ENCODE measurements at regions not wholly inside any gene's neighbourhood (a gene's known extent, or its start where the extent isn't known, plus 50 kb on each side); places are given as distances from the start of the nearest gene placed in this dataset.

DNA sequence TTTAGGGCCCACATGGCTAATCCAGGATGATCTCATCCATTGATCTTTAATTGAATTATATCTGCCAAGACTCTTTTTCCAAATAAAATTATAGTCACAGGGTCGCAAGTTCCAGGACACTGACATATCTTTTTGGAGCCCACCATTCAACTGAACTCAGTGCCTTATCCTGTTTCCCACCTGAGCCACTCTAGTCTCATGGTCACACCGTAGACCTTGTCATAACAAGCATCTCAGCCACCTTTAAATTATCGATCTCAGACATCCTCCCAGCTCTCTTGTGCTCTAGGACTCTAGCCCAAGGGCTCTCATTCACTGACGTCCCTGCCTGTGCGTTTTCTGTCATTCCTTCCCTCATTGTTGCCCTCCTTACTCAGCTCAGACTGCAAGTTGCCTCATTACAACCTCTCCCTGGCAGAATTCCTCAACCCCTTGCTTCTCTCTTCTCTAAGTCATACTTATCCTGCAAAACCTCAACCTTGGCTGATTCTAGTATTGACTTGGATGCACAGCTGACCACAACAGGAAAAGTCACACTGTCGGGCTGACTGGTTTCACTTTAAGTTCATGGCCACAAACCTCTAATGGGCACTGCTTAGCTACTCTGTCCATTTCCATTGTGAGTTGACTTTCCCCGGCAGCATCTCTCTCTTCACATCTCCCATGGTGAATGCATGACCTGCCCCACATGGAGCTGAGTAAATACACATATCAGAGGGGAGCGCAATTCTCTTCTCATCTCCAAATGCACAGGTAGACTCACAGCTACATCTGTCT lies 91.0 kb upstream of the TRIM2 start:
- TF ChIP-seq, protein P1, sequence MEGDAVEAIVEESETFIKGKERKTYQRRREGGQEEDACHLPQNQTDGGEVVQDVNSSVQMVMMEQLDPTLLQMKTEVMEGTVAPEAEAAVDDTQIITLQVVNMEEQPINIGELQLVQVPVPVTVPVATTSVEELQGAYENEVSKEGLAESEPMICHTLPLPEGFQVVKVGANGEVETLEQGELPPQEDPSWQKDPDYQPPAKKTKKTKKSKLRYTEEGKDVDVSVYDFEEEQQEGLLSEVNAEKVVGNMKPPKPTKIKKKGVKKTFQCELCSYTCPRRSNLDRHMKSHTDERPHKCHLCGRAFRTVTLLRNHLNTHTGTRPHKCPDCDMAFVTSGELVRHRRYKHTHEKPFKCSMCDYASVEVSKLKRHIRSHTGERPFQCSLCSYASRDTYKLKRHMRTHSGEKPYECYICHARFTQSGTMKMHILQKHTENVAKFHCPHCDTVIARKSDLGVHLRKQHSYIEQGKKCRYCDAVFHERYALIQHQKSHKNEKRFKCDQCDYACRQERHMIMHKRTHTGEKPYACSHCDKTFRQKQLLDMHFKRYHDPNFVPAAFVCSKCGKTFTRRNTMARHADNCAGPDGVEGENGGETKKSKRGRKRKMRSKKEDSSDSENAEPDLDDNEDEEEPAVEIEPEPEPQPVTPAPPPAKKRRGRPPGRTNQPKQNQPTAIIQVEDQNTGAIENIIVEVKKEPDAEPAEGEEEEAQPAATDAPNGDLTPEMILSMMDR (conservative IDR thresholded peaks at IDR 0.05), result no peak
- no peak for TF ChIP-seq EZH2 (IDR thresholded peaks at IDR 0.05; ENCODE audit: low read depth)

Data from PC-9 (cell line).